Liver (tissue), 8 donors: ENCODE measurements at regions not wholly inside any gene's neighbourhood (a gene's known extent, or its start where the extent isn't known, plus 50 kb on each side); places are given as distances from the start of the nearest gene placed in this dataset.

ENCODE experiments used
- DNase-seq: peaks from one replicate; pipeline ENCODE4 v3.0.0-alpha.2; 2017; ENCODE audit warnings: low spot score
- H3K27ac ChIP-seq, 2 donors: one replicate each; pipeline ENCODE4 v1.7.0; 2013; ENCODE audit warnings: inconsistent platforms in 2 of 2, low read length in 2 of 2, control low read depth in 1 of 2, low read depth in 1 of 2, mild to moderate bottlenecking in 1 of 2
- H3K27me3 ChIP-seq, 4 donors: one replicate each; pipeline versions ENCODE4 v1.6.1 to v1.7.0; 2013; ENCODE audit warnings: low read length in 3 of 4, inconsistent platforms in 1 of 4, mild to moderate bottlenecking in 1 of 4, moderate library complexity in 1 of 4; ENCODE audit not compliant: control insufficient read depth in 4 of 4, insufficient read depth in 4 of 4
- H3K36me3 ChIP-seq, 4 donors: one replicate each; pipeline versions ENCODE4 v1.6.1 to v1.7.0; 2013; ENCODE audit warnings: low read length in 3 of 4, mild to moderate bottlenecking in 3 of 4, low read depth in 1 of 4, moderate library complexity in 1 of 4; ENCODE audit not compliant: control insufficient read depth in 4 of 4, insufficient read depth in 3 of 4
- H3K4me1 ChIP-seq, 4 donors: one replicate each; pipeline versions ENCODE4 v1.6.1 to v1.7.0; 2013; ENCODE audit warnings: low read length in 3 of 4, mild to moderate bottlenecking in 3 of 4, moderate library complexity in 1 of 4; ENCODE audit not compliant: control insufficient read depth in 4 of 4, insufficient read depth in 4 of 4
- H3K4me3 ChIP-seq, 3 donors: one replicate each; pipeline versions ENCODE4 v1.6.1 to v1.7.0; 2013; ENCODE audit warnings: low read length in 3 of 3, control low read depth in 1 of 3, low read depth in 1 of 3, mild to moderate bottlenecking in 1 of 3
- H3K9ac ChIP-seq, 2 donors: one replicate each; pipeline ENCODE4 v1.7.0; 2013; ENCODE audit warnings: low read length in 2 of 2, mild to moderate bottlenecking in 2 of 2, moderate library complexity in 2 of 2, control low read depth in 1 of 2, low read depth in 1 of 2
- H3K9me3 ChIP-seq, 4 donors: one replicate each; pipeline versions ENCODE4 v1.6.1 to v1.7.0; 2013; ENCODE audit warnings: low read length in 3 of 4; ENCODE audit not compliant: control insufficient read depth in 4 of 4
- ATF3 ChIP-seq: IDR thresholded peaks from 2 replicates; pipeline ENCODE4 v1.6.1; 2016; ENCODE audit warnings: antibody characterized with exemption
- CTCF ChIP-seq: fragments of 150-350 bp; IDR thresholded peaks from 2 replicates; pipeline ENCODE4 v1.5.1; 2017; ENCODE audit warnings: improper control_type of control experiment, low read depth, low read length; ENCODE audit not compliant: missing input control
- EGR1 ChIP-seq, 2 donors: IDR thresholded peaks; 2 replicates each; pipeline ENCODE4 v1.6.1; 2016 to 2018; ENCODE audit warnings: antibody characterized with exemption in 2 of 2, low read depth in 2 of 2
- FOXA1 ChIP-seq: IDR thresholded peaks from 2 replicates; pipeline ENCODE4 v1.6.1; 2016; ENCODE audit warnings: antibody characterized with exemption
- FOXA2 ChIP-seq: IDR thresholded peaks from 2 replicates; pipeline ENCODE4 v1.6.1; 2016; ENCODE audit warnings: antibody characterized with exemption
- GABPA ChIP-seq, 2 donors: IDR thresholded peaks in 1 of 2; conservative IDR thresholded peaks in 1 of 2; 2 replicates each; pipeline ENCODE4 v1.6.1; 2016; ENCODE audit warnings: antibody characterized with exemption in 2 of 2, mild to moderate bottlenecking in 1 of 2, moderate library complexity in 1 of 2
- HNF4G ChIP-seq: IDR thresholded peaks from 2 replicates; pipeline ENCODE4 v1.6.1; 2016; ENCODE audit warnings: antibody characterized with exemption
- JUND ChIP-seq, 2 donors: IDR thresholded peaks; 2 replicates each; pipeline ENCODE4 v1.6.1; 2016; ENCODE audit warnings: antibody characterized with exemption in 2 of 2
- MAX ChIP-seq: IDR thresholded peaks from 2 replicates; pipeline ENCODE4 v1.6.1; 2016; ENCODE audit warnings: antibody characterized with exemption
- NR2F2 ChIP-seq: IDR thresholded peaks from 2 replicates; pipeline ENCODE4 v1.6.1; 2016; ENCODE audit warnings: antibody characterized with exemption
- REST ChIP-seq: IDR thresholded peaks from 2 replicates; pipeline ENCODE4 v1.6.1; 2016; ENCODE audit warnings: antibody characterized with exemption, mild to moderate bottlenecking
- RXRA ChIP-seq, 2 donors: IDR thresholded peaks; 2 replicates each; pipeline ENCODE4 v1.6.1; 2017 to 2018; ENCODE audit warnings: antibody characterized with exemption in 2 of 2, mild to moderate bottlenecking in 1 of 2
- SP1 ChIP-seq: IDR thresholded peaks from 2 replicates; pipeline ENCODE4 v1.6.1; 2018; ENCODE audit warnings: antibody characterized with exemption, mild to moderate bottlenecking
- TAF1 ChIP-seq: conservative IDR thresholded peaks from 2 replicates; pipeline ENCODE4 v1.6.1; 2016; ENCODE audit warnings: antibody characterized with exemption, mild to moderate bottlenecking
- YY1 ChIP-seq: IDR thresholded peaks from 2 replicates; pipeline ENCODE4 v1.6.1; 2016; ENCODE audit warnings: antibody characterized with exemption, mild to moderate bottlenecking
- ZBTB33 ChIP-seq: IDR thresholded peaks from 2 replicates; pipeline ENCODE4 v1.6.1; 2016; ENCODE audit warnings: antibody characterized with exemption
- WGBS: extraction: QIAGEN DNeasy Blood & Tissue Kit; methylation state at CpG from one replicate; pipeline ENCODE4 v1.1.7; 2013; 5-methylcytosine and 5-hydroxymethylcytosine counted together
- donor health status: healthy.
- donor health status: healthy.
- donor health status: healthy.
- donor health status: healthy.
- donor health status: healthy.

GRCh38 chr12:33052141-33053051 lies 155.8 kb upstream of the PKP2 start:
- 90% methylated on average over 41 of the region's 41 CpGs for WGBS
- no peak overlapping the region for H3K27ac ChIP-seq
- DNase-seq, result no peak
- H3K27me3 ChIP-seq, result no peaks in the 10 kb centered on the region
- no peak overlapping the region for H3K4me3 ChIP-seq
- no peak overlapping the region for H3K9ac ChIP-seq
- H3K9me3 ChIP-seq, result no peaks in the 10 kb centered on the region
- H3K4me1 ChIP-seq, result no peaks in the 10 kb centered on the region
- TF ChIP-seq ATF3 (no peak), REST (no peak), FOXA2 (no peak), SP1 (no peak), FOXA1 (no peak), HNF4G (no peak)
- H3K36me3 ChIP-seq, result no peaks in the 10 kb centered on the region

- peaks cover 0 to 3% (median 0%) of the 10 kb centered on the region in 4 donors for H3K27me3 ChIP-seq
These were observed 151.1 kb upstream of the PKP2 start for GRCh38 chr12:33047666-33048065.

GRCh38 chr12:33044447-33044846 lies 147.9 kb upstream of the PKP2 start:
- Histone ChIP-seq H3K4me3 (no peak overlapping the region), H3K27me3 (peaks cover 0 to 3% (median 0%) of the 10 kb centered on the region in 4 donors), H3K9me3 (peaks cover 0 to 7% (median 0%) of the 10 kb centered on the region in 4 donors), H3K9ac (no peak overlapping the region), H3K36me3 (no peaks in the 10 kb centered on the region), H3K4me1 (no peaks in the 10 kb centered on the region), H3K27ac (no peak overlapping the region)
- WGBS, result 47% methylated on average over 3 of the region's 3 CpGs
- DNase-seq, result no peak
- TF ChIP-seq RXRA (IDR thresholded peaks at IDR 0.05) (no peak), EGR1 (IDR thresholded peaks at IDR 0.05; ENCODE audit: low read depth in 2 of 2) (no peak), MAX (no peak), ZBTB33 (no peak), TAF1 (no peak), NR2F2 (no peak), JUND (IDR thresholded peaks at IDR 0.05) (no peak), CTCF (no peak), GABPA (IDR thresholded peaks at IDR 0.05 in 1 of 2, conservative IDR thresholded peaks at IDR 0.05 in 1 of 2) (no peak), FOXA1 (no peak), FOXA2 (no peak), ATF3 (no peak), HNF4G (no peak), SP1 (no peak), YY1 (no peak)

More at GRCh38 chr12:33047666-33048065, 151.1 kb upstream of the PKP2 start:
- Histone ChIP-seq H3K27ac (no peak overlapping the region), H3K9ac (no peak overlapping the region), H3K4me3 (no peak overlapping the region), H3K36me3 (no peaks in the 10 kb centered on the region), H3K9me3 (no peaks in the 10 kb centered on the region), H3K4me1 (no peaks in the 10 kb centered on the region)
- WGBS, result 59% methylated on average over 4 of the region's 4 CpGs
- DNase-seq, result no peak
- TF ChIP-seq TAF1, result no peak
- TF ChIP-seq MAX, result no peak
- TF ChIP-seq HNF4G, result no peak
